HEK293 (cell line): ENCODE measurements at regions not wholly inside any gene's neighbourhood (a gene's known extent, or its start where the extent isn't known, plus 50 kb on each side); places are given as distances from the start of the nearest gene placed in this dataset.

Experiments used
- CTCF ChIA-PET: fragments of 350-600 bp; formaldehyde crosslinking; extraction: SDS; loops from one replicate; lab custom pipeline; 2021; ENCODE audit warnings: antibody characterized with exemption; lab: Yijun Ruan, JAX
- POLR2A ChIA-PET: fragments of 300-600 bp; formaldehyde crosslinking; extraction: SDS; loops from one replicate; lab custom pipeline; 2020; ENCODE audit warnings: antibody characterized with exemption, inconsistent platforms; lab: Yijun Ruan, JAX
- H3K27ac ChIP-seq: fragments of 200-500 bp; sonication (Bioruptor generic); 2 replicates; pipeline ENCODE4 v1.5.1; 2014; ENCODE audit warnings: low read depth, low read length, control low read depth, inconsistent platforms; ENCODE audit errors: extremely low read depth
- H3K36me3 ChIP-seq, 2 experiments: fragments of 200-500 bp in 1 of 2; sonication (Bioruptor generic) in 1 of 2; 1 replicate in 1 of 2; 2 replicates in 1 of 2; pipeline ENCODE4 v1.5.1; 2014 to 2017; ENCODE audit warnings: inconsistent platforms in 2 of 2, low read length in 2 of 2; ENCODE audit not compliant: control insufficient read depth in 2 of 2, insufficient read depth in 1 of 2
- H3K4me1 ChIP-seq: fragments of 200-500 bp; sonication (Bioruptor generic); 2 replicates; pipeline ENCODE4 v1.5.1; 2014; ENCODE audit warnings: mild to moderate bottlenecking, low read length, inconsistent platforms; ENCODE audit not compliant: control insufficient read depth, insufficient read depth
- H3K4me3 ChIP-seq: 2 replicates; pipeline ENCODE4 v1.5.1; 2011; ENCODE audit warnings: low read depth, mild to moderate bottlenecking, control low read depth, low read length, moderate library complexity
- H3K9me3 ChIP-seq: fragments of 200-500 bp; sonication (Bioruptor generic); 2 replicates; pipeline ENCODE4 v1.5.1; 2014; ENCODE audit warnings: low read depth, low read length, inconsistent platforms; ENCODE audit not compliant: control insufficient read depth, insufficient read depth
- KLF8 ChIP-seq: fragments of 450-650 bp; formaldehyde crosslinking; IDR thresholded peaks from 2 replicates; pipeline ENCODE4 v1.5.1; 2016; ENCODE audit warnings: missing biosample characterization, missing genetic modification characterization
- SALL2 ChIP-seq: fragments of 450-650 bp; formaldehyde crosslinking; IDR thresholded peaks from 2 replicates; pipeline ENCODE4 v1.5.0; 2017; ENCODE audit warnings: missing biosample characterization, mild to moderate bottlenecking, missing genetic modification characterization, borderline replicate concordance
- ZBTB44 ChIP-seq: fragments of 450-650 bp; IDR thresholded peaks from 2 replicates; pipeline ENCODE4 v1.5.1; 2018; ENCODE audit warnings: missing biosample characterization, mild to moderate bottlenecking, missing genetic modification characterization
- ZFP41 ChIP-seq: fragments of 450-650 bp; formaldehyde crosslinking; IDR thresholded peaks from 2 replicates; pipeline ENCODE4 v1.5.1; 2016; ENCODE audit warnings: missing biosample characterization, missing genetic modification characterization, borderline replicate concordance
- ZNF114 ChIP-seq: fragments of 450-650 bp; formaldehyde crosslinking; IDR thresholded peaks from 2 replicates; pipeline ENCODE4 v1.5.0; 2017; ENCODE audit warnings: missing biosample characterization, missing genetic modification characterization
- ZNF169 ChIP-seq: fragments of 450-650 bp; formaldehyde crosslinking; IDR thresholded peaks from 2 replicates; pipeline ENCODE4 v1.5.1; 2016; ENCODE audit warnings: missing biosample characterization, missing genetic modification characterization
- ZNF18 ChIP-seq: fragments of 450-650 bp; formaldehyde crosslinking; IDR thresholded peaks from 2 replicates; pipeline ENCODE4 v1.5.1; 2016; ENCODE audit warnings: missing biosample characterization, missing genetic modification characterization
- ZNF211 ChIP-seq: fragments of 450-650 bp; formaldehyde crosslinking; IDR thresholded peaks from 2 replicates; pipeline ENCODE4 v1.5.1; 2016; ENCODE audit warnings: low read depth, missing biosample characterization, missing genetic modification characterization
- ZNF280D ChIP-seq: fragments of 450-650 bp; formaldehyde crosslinking; IDR thresholded peaks from 2 replicates; pipeline ENCODE4 v1.5.1; 2016; ENCODE audit warnings: missing biosample characterization, missing genetic modification characterization
- ZNF311 ChIP-seq: fragments of 450-650 bp; formaldehyde crosslinking; IDR thresholded peaks from 2 replicates; pipeline ENCODE4 v1.5.1; 2017; ENCODE audit warnings: missing biosample characterization, missing genetic modification characterization, borderline replicate concordance
- ZNF335 ChIP-seq: fragments of 450-650 bp; formaldehyde crosslinking; conservative IDR thresholded peaks from 2 replicates; pipeline ENCODE4 v1.5.1; 2016; ENCODE audit warnings: missing biosample characterization, missing genetic modification characterization
- ZNF366 ChIP-seq: fragments of 450-650 bp; formaldehyde crosslinking; conservative IDR thresholded peaks from 2 replicates; pipeline ENCODE4 v1.5.1; 2016; ENCODE audit warnings: missing biosample characterization, missing genetic modification characterization
- ZNF404 ChIP-seq: fragments of 450-650 bp; formaldehyde crosslinking; IDR thresholded peaks from 2 replicates; pipeline ENCODE4 v1.5.1; 2017; ENCODE audit warnings: missing biosample characterization, missing genetic modification characterization
- ZNF426 ChIP-seq: fragments of 450-650 bp; formaldehyde crosslinking; IDR thresholded peaks from 2 replicates; pipeline ENCODE4 v1.5.1; 2017; ENCODE audit warnings: missing biosample characterization, missing genetic modification characterization, mild to moderate bottlenecking, inconsistent platforms, moderate library complexity
- ZNF473 ChIP-seq: fragments of 450-650 bp; formaldehyde crosslinking; IDR thresholded peaks from 2 replicates; pipeline ENCODE4 v1.5.1; 2017; ENCODE audit warnings: missing biosample characterization, missing genetic modification characterization
- ZNF624 ChIP-seq: fragments of 450-650 bp; formaldehyde crosslinking; IDR thresholded peaks from 2 replicates; pipeline ENCODE4 v1.5.1; 2017; ENCODE audit warnings: missing biosample characterization, missing genetic modification characterization
- ZNF639 ChIP-seq: fragments of 450-650 bp; formaldehyde crosslinking; IDR thresholded peaks from 2 replicates; pipeline ENCODE4 v1.5.1; 2016; ENCODE audit warnings: missing biosample characterization, missing genetic modification characterization
- ZNF677 ChIP-seq: fragments of 450-650 bp; IDR thresholded peaks from 2 replicates; pipeline ENCODE4 v1.5.0; 2018; ENCODE audit warnings: missing biosample characterization, mild to moderate bottlenecking, missing genetic modification characterization, moderate library complexity
- ZNF747 ChIP-seq: fragments of 450-650 bp; formaldehyde crosslinking; IDR thresholded peaks from 2 replicates; pipeline ENCODE4 v1.5.1; 2016; ENCODE audit warnings: missing biosample characterization, missing genetic modification characterization

GRCh38 chr6:112842330-112842685 lies 495.2 kb downstream of the RFPL4B start (continued):
- TF ChIP-seq ZNF280D (tag by site-specific recombination) (no peak), KLF8 (tag by site-specific recombination) (no peak)

GRCh38 chr6:112846681-112847080 lies 499.6 kb downstream of the RFPL4B start:
- Histone ChIP-seq H3K4me1 (no peaks in the 10 kb centered on the region), H3K9me3 (no peaks in the 10 kb centered on the region), H3K27ac (no peak overlapping the region), H3K4me3 (no peak overlapping the region), H3K36me3 (no peaks in the 10 kb centered on the region)
- TF ChIP-seq ZNF747 (tag by site-specific recombination) (no peak), ZNF404 (tag by site-specific recombination) (no peak), ZNF311 (tag by site-specific recombination) (no peak), ZBTB44 (tag by site-specific recombination) (no peak), ZNF366 (tag by site-specific recombination) (no peak), ZNF211 (no peak), ZNF114 (no peak), ZNF639 (no peak), SALL2 (tag by site-specific recombination) (no peak), ZNF677 (tag by site-specific recombination) (no peak), ZNF624 (no peak), ZNF18 (tag by site-specific recombination) (no peak), ZFP41 (tag by site-specific recombination) (no peak), ZNF473 (tag by site-specific recombination) (no peak), ZNF426 (tag by site-specific recombination) (no peak), ZNF169 (no peak), ZNF335 (tag by site-specific recombination) (no peak)
- POLR2A ChIA-PET, result no interaction called here
- CTCF ChIA-PET, result no interaction called here
